Kidney epithelial cell (primary cell): ENCODE measurements at regions not wholly inside any gene's neighbourhood (a gene's known extent, or its start where the extent isn't known, plus 50 kb on each side); places are given as distances from the start of the nearest gene placed in this dataset.

ENCODE experiments used
- DNase-seq: peaks from one replicate; pipeline ENCODE4 v3.0.0-alpha.2; 2010; ENCODE audit warnings: low read depth
- H3K27me3 ChIP-seq: 2 replicates; pipeline ENCODE4 v1.6.0; 2011; ENCODE audit warnings: low read length; ENCODE audit not compliant: control insufficient read depth, insufficient read depth
- H3K36me3 ChIP-seq: 2 replicates; pipeline ENCODE4 v1.5.1; 2011; ENCODE audit warnings: low read length; ENCODE audit not compliant: control insufficient read depth, insufficient read depth
- H3K4me3 ChIP-seq: 2 replicates; pipeline ENCODE4 v1.5.1; 2011; ENCODE audit warnings: low read depth, mild to moderate bottlenecking, control low read depth, low read length
- CTCF ChIP-seq: IDR thresholded peaks from 2 replicates; pipeline ENCODE4 v1.5.1; 2011; ENCODE audit warnings: mild to moderate bottlenecking, moderate library complexity, low read length, control low read depth, inconsistent platforms; ENCODE audit not compliant: insufficient read depth, poor library complexity, severe bottlenecking

GRCh38 chr7:46625032-46625431 lies 704.0 kb upstream of the IGFBP3 start:
- no peak for DNase-seq
- no peaks in the 10 kb centered on the region for H3K36me3 ChIP-seq
- no peaks in the 10 kb centered on the region for H3K27me3 ChIP-seq
- no peak for TF ChIP-seq CTCF
- H3K4me3 ChIP-seq: no peak overlapping the region

- H3K36me3 ChIP-seq: no peaks in the 10 kb centered on the region
- H3K4me3 ChIP-seq: no peak overlapping the region
- no peak for TF ChIP-seq CTCF
- H3K27me3 ChIP-seq: no peaks in the 10 kb centered on the region
- DNase-seq: no peak
These were observed 701.2 kb upstream of the IGFBP3 start for GRCh38 chr7:46622251-46622650.

DNA sequence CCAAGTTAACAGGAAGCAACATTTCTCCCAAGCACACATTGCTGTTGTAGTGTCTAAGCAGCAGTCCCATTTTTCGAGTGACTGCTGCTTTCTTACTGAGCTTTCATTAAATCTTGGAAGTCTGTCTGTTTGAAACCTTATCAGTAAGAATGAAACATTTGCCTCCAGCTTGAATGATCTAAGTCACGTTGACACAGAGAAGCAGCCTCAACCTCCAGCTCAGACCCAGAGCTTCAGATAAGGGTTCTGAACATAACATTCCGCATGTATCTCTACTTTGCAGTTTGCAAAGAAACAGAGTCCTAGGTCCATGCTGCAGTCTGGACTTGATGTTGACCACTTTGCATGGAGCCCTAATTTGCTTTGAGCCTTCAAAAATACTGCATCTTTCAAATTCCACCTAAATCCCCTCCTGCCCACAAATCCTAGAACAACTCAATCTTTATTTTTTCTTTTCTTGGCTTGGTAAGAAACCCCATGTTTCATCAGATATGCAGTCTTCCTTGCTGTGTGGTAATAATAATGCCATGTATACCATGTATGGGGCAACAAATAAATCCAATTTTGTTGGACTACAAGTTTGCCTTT lies 698.7 kb upstream of the IGFBP3 start:
- no peaks in the 10 kb centered on the region for H3K36me3 ChIP-seq
- no peaks in the 10 kb centered on the region for H3K27me3 ChIP-seq
- DNase-seq: no peak
- no peak for TF ChIP-seq CTCF
- H3K4me3 ChIP-seq: no peak overlapping the region

GRCh38 chr7:46616636-46617035 lies 695.6 kb upstream of the IGFBP3 start:
- Histone ChIP-seq H3K27me3 (no peaks in the 10 kb centered on the region), H3K36me3 (no peaks in the 10 kb centered on the region), H3K4me3 (no peak overlapping the region)
- DNase-seq: no peak
- no peak for TF ChIP-seq CTCF

GRCh38 chr7:46613551-46613950 lies 692.5 kb upstream of the IGFBP3 start:
- DNase-seq: no peak
- no peaks in the 10 kb centered on the region for H3K36me3 ChIP-seq
- H3K27me3 ChIP-seq: no peaks in the 10 kb centered on the region
- no peak overlapping the region for H3K4me3 ChIP-seq
- no peak for TF ChIP-seq CTCF

DNA sequence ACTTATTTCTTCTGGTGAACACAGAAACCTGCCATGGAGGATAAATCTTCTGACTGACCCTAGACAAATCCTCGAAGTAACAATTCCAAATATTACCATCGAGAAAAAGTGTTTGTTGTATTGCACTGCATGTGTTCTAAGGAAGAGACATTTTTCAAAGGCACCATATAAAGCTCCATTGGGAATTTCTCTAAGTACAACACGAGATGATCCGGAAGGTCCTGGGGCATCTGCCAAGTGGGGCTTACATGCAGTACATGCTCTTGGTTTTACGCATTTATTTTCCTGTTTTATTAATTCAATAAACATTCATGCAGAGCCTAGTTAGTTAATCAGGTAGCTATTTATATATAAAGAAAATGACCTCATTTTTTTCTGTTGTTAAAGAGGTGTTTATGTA lies 692.0 kb upstream of the IGFBP3 start:
- Histone ChIP-seq H3K27me3 (no peaks in the 10 kb centered on the region), H3K36me3 (no peaks in the 10 kb centered on the region), H3K4me3 (no peak overlapping the region)
- no peak for TF ChIP-seq CTCF
- DNase-seq: no peak
